GM18858 (cell line): ENCODE measurements at regions not wholly inside any gene's neighbourhood (a gene's known extent, or its start where the extent isn't known, plus 50 kb on each side); places are given as distances from the start of the nearest gene placed in this dataset.
"Not testable (repeated sequence)": the region's sequence is repeated elsewhere in the genome, so short reads cannot be mapped to it uniquely, and the experiment has no call there.

Experiments
- ATAC-seq: cut with Tn5 transposase; IDR thresholded peaks from one replicate; pipeline ENCODE4 v1.9.1; 2021; ENCODE audit not compliant: unreplicated experiment

GRCh38 chr2:65751408-65751807 is 319.0 kb upstream of the SPRED2 start:
- no peak for ATAC-seq

GRCh38 chr2:65749545-65749944 is 317.1 kb upstream of the SPRED2 start:
- no peak for ATAC-seq

GRCh38 chr2:65747875-65748274 is 315.5 kb upstream of the SPRED2 start:
- not testable (repeated sequence) for ATAC-seq

DNA sequence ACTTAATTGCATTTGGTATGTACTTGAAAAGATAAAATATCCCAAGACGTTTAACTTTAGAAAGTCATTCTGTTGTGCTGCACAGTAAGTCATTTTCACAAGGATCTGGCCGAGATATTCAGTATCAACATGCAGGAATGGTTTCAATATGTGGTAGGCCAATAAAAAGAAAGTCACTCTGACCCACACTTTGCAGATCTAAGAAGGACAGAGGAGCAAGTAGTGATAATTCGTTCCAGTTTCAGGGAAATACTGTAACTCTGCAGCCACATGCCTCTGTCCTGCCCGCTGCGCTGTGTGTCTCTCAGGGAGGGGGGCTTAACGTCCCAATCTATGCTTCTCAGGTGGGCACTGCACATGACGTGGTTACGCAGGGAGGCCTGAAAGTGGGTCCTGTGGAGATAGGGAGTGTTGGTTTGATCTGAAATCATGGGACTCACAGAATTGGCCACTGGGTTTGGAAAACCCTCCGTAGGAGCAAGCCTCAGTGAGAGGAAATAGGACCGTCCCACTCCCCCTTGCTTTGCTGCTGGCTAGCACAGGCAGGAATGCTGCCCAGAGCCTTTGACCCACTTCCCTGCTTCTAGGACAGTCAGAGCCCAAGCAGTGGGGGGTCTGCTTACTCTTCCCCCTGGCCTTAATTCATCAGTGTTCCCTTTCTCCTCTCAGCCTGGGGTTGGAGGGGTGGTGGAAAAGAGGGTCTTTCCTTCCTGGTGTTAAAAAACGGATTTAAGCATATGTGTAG is 314.7 kb upstream of the SPRED2 start:
- ATAC-seq: no peak

GRCh38 chr2:65744477-65745200 is 312.2 kb upstream of the SPRED2 start:
- no peak for ATAC-seq

GRCh38 chr2:65742977-65743376 is 310.6 kb upstream of the SPRED2 start:
- ATAC-seq: no peak

- no peak for ATAC-seq
Observed at GRCh38 chr2:65739927-65740326, 307.5 kb upstream of the SPRED2 start.

DNA sequence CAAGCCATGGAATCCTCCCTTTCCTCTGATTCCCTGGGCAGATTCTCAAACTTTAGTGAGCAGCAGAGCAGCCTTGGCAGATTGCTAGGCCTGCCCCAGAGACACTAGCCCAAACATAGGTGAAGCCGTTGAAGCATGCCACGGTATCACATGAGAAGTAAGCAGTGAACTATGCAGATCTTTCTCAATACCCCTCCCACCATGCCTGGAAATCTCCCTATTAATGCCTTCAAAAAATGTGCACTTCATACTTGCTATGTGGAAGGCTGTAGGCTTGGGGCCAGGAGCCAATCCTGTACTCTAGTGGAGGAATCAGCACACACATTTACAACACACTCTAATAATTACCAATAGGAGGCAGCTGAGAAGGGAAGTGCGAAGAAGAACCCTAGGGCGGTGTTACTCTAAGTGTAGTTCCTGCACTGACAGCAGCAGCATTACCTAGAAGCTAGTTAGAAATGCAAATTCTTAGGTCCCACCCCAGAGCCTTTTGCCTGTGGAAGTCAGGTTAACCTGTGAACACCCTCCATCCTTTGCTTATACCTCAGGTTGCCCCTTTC is 305.1 kb upstream of the SPRED2 start:
- no peak for ATAC-seq

DNA sequence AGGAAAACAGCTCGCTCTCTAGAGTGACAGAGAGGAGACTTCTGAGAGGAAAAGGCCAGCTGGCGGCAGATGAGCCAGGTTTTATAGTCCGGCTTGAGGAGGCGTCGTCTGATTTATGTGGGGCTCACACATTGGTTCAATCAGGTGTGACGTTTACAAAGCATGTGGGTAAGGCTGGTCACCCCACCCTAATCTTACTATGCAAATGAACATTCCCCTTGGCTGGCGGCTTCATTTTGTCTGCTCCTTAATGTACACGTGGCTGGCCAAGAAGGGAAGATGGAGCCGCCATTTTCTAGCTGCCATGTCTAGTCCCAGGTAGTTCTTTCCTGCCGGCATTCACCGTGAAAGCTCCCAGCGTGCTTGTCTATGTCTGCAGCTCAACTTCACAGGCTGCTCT is 299.1 kb upstream of the SPRED2 start:
- ATAC-seq: no peak

DNA sequence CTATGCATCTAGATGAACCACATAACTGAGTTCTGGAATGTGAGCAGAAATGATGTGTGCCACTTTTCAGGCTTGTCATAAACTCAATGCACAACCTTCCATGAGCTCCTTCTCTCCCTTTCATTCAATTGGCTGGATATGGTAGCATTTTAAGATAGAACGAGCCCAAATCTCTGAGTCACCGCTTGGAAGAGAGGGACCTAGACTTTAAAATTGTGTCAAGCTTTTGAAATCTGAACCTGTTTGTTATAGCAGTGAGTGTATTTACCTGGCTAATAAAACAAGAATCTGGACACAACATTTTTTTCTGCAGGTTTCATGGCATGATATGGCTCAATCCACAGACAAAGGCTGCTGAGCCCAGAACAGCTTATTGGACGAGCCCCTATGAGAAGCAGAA is 297.8 kb upstream of the SPRED2 start:
- ATAC-seq: no peak

GRCh38 chr2:65729246-65729645 is 296.8 kb upstream of the SPRED2 start:
- ATAC-seq: no peak

DNA sequence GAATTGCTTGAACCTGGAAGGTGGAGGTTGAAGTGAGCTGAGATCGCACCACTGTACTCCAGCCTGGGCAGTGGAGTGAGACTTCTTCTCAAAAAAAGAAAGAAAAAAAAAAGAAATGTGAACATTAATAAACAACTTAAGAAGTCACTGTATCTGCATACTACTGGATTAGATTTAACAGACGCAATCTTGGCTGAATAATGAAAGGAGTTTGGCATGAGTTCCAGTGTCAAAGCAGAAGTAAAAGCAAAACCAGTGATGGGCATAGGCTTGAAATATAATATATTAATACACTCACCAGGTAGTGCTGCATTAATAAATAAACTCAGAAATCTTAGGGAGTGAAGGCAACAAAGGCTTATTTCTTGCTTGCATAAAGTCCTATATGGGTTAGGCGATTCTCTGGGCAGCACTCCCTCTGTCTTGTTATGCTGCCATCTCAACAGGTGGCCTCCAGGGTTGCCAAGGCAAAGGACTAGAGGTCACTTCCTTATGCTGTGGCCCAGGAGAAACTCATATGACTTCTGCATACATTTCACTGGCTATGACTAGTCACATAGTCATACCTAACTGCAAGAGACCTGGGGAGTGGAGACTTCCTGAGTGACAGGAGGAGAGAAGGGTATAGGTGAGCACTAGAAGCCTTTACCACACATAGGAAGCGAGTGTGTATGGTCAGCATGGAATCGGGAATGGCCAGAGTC is 296.2 kb upstream of the SPRED2 start:
- no peak for ATAC-seq

GRCh38 chr2:65727816-65728215 is 295.4 kb upstream of the SPRED2 start:
- ATAC-seq: no peak

GRCh38 chr2:65727381-65727780 is 295.0 kb upstream of the SPRED2 start:
- no peak for ATAC-seq

GRCh38 chr2:65724752-65725151 is 292.4 kb upstream of the SPRED2 start:
- no peak for ATAC-seq

DNA sequence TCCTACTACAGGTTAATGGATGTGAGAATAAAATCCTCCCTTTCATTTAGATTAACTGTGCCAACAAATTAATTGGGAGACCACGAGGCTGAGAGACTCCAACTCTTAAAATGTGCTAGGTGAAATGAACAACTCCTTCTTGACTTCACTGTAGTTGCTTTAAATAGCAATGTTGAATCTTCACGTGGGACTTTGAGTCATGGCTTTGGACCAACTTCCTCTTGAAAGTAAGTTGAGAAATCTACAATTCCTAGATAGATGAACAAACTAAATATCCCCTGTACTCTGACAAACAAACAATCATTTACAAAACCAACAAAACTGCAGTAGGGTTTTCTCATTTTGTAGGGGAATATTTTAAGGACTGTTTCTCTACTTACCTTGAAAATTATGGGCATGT is 291.9 kb upstream of the SPRED2 start:
- ATAC-seq: no peak

GRCh38 chr2:65722028-65722778 is 289.8 kb upstream of the SPRED2 start:
- ATAC-seq: no peak

GRCh38 chr2:65716698-65717097 is 284.3 kb upstream of the SPRED2 start:
- ATAC-seq: no peak

GRCh38 chr2:65715323-65715722 is 282.9 kb upstream of the SPRED2 start:
- ATAC-seq: no peak

DNA sequence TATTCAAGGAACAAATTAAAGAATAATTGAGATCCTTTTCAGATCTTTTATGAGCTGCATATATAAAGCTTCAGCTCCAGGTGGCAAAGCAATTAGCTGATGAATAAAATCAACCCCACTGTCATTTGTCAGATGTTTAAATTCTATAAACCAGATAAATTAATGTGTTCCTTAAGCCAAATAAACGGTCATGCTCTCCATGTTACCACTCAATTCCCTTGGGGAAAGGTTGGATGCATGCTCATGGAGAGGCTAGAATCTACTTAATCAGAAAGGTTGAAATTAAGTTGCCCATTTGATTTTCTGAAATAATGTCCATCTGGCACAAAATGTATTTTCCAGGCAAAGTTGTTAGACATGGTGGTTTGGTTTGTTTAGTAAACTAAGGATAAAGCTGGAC is 282.5 kb upstream of the SPRED2 start:
- ATAC-seq: no peak

- ATAC-seq: no peak
Observed at GRCh38 chr2:65711863-65712262, 279.5 kb upstream of the SPRED2 start.
